ENCODE measurements at regions not wholly inside any gene's neighbourhood (a gene's known extent, or its start where the extent isn't known, plus 50 kb on each side); places are given as distances from the start of the nearest gene placed in this dataset.
"Not testable (repeated sequence)": the region's sequence is repeated elsewhere in the genome, so short reads cannot be mapped to it uniquely, and the experiment has no call there.

DNA sequence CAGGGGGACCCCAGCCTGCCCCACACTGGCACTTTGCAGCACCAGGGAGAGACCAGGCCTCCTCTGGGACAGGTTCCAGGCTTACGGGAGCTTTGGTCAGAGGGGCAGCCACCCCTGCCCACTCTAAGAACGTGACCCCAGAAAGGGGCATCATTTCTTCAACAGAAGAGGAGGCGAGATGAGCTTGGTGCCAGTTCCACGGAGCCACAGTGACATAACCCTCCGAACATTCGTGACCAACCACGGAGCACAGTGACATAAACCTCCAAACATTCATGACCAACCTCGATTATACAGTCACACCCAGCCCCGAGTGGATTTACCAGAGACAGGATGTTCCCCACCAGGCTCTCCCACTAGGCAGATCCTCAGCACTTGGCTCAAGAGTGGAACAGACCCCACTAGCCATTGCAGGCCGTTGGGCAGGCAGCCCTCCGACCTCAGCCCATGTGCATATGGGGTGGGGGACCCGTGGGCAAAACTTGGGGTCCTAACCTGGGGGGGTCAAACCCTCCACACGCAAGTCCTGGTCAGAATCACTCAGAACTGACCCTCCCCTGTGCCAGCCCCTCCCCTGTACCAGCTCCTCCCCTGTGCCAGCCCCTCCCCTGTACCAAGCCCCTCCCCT is 112.9 kb downstream of the METRNL start:
- DNase-seq (ENCODE audit: low spot score) = no peak

DNA sequence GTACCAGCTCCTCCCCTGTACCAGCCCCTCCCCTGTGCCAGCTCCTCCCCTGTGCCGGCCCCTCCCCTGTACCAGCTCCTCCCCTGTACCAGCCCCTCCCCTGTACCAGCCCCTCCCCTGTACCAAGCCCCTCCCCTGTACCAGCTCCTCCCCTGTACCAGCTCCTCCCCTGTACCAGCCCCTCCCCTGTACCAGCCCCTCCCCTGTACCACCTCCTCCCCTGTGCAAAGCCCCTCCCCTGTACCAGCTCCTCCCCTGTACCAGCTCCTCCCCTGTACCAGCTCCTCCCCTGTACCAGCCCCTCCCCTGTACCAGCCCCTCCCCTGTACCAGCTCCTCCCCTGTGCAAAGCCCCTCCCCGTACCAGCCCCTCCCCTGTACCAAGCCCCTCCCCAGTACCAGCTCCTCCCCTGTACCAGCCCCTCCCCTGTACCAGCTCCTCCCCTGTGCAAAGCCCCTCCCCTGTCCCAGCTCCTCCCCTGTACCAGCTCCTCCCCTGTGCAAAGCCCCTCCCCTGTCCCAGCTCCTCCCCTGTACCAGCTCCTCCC is 113.5 kb downstream of the METRNL start:
- DNase-seq (ENCODE audit: low spot score) = not testable (repeated sequence)

DNA sequence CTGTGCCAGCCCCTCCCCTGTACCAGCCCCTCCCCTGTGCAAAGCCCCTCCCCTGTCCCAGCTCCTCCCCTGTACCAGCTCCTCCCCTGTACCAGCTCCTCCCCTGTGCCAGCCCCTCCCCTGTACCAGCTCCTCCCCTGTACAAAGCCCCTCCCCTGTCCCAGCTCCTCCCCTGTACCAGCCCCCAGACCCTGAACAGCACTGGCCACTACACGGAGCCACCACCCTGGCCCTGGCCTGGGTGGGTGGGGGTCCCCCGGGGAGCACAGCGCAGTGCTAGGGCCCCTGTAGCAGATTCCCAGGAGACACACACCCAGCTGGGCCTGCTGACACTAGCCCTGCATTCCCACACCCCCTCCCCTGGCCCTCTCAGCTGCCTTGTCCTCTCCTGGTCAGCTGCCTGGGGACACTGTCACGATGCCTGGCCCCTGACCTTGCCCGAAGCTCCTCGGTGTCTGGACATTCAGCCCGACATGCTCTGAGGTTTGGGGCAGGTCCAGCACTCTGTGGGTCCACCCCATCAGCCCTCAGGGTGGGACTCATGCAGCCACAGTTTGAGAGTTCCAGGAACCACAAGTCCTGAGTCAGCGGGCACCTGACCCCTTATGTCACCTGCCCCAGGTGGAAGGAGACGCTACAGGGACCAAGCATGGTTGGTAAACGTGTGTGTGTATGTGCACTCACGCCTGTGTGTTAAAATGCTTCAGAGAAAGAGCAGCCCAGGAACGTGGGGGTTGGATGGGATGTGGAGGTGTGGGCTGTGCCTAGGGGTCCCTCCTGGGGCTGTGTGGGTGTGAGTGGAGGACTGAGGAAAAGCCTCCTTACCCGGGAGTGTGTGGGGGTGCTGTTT is 114.2 kb downstream of the METRNL start:
- no peak for DNase-seq (ENCODE audit: low spot score)

DNA sequence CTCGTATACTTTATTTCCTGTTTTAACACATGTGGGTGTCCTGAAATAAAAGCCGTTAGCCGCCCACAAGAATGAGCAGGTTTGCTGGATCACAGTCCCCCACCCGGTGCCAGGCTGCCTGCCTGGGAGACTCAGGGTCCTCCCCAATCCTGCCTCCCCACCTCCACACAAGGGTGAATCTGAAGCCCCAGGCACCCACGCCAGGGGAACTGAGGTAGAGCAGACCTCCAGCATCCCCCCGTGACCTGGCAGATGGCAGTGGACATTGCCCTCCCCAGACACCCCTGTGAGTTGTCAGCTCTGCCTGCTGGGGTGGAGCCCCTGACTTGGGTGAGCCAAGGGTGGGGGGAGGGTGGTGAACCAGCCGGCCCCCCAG is 114.8 kb downstream of the METRNL start:
- no peak for DNase-seq (ENCODE audit: low spot score)

DNA sequence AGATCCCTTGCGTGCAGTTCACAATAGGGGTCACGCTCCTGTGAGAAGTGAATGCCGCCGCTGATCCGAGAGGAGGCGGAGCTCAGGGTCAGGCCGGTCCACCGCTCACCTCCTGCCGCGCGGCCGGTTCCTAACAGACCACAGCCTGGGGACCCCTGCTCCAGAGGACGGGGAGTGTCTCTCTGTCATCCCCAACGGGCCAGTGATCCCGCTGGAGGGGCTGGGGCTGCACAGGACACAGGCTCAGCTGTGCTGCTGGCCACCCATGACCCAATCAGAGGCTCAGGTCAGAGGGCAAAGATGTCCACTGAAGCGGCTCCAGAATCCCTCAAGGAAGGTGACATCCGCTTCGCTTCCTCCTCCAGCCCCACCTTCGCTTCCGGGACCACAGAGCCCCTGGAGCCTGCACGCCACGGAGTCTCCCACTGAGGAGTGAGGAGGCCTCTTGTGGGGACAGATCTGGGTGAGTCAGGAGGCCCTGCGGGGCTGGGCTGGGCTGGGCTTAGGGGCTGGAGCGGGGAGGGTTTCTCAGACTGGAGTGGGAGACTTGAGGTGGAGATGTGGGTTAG is 115.4 kb downstream of the METRNL start:
- no peak for DNase-seq (ENCODE audit: low spot score)

DNA sequence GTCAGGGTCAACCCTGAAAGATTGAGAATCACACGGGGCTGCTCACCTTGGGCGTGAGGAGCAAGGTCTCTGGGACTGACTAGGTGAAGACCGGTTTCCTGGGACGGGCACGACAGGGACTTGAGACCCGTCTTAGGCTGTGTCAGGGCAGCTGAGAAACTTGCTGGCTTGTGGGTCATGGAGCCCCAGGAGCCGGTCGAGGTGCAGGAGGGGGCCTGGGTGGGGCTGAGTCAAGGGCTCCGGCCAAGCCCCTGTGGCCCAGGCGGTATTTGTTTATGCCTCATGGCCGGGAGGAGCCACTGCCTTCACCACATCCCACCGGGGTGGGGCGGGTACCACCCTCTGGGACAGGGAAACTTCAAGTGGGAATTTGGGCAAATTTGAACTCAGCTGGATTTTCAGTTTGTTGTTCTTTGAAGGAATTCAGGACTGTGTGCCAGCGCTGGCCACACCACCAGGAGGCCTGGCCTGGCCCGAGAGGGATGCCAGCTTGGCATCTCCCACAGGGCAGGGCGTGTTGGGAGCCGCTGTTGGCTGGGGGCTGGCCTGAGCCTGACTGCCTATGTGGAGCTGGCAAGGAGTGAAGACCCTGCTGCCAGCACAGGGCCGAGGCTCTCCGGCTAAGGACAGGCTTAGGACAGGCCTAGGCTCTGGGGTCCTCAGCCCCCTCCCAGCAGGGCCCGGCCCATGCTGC is 116.1 kb downstream of the METRNL start:
- DNase-seq (ENCODE audit: low spot score) = no peak

DNA sequence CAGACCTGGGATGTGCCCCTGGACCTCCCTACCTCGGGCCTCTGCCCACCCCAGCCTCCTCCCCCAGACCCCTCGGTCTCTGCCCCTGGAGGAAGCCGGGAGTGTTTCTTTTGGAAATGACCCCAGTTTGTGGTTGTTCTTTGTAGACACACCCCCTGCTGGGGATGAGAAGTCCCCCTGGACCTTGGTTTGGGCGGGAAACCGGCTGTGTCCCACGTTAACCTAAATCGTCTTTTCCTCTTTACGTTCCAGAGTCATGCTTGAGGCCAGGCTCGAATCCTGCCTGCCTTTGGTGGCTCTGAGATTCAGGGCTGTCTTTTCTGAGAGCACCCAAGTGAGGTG is 116.6 kb downstream of the METRNL start:
- DNase-seq (ENCODE audit: low spot score) = no peak

DNA sequence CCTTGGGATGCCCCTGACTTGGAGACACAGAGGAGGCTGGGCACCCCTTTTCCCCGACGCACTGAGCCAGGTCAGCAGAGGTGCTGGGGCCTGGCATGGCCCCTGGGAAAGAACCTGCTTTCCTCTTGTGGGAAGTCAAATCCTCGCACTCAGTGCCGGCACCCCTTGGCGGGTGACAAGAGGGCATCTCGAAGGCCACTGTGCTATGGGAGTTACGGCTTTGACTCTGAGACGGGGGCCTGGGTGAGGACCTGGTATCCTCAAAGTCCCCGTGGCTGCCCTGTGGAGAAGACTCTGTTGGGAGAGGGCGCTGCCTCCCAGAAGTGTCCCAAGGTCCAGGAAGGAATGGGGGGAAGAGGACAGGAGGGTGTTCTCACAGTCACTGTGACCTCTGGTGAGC is 117.0 kb downstream of the METRNL start:
- DNase-seq (ENCODE audit: low spot score) = no peak

DNA sequence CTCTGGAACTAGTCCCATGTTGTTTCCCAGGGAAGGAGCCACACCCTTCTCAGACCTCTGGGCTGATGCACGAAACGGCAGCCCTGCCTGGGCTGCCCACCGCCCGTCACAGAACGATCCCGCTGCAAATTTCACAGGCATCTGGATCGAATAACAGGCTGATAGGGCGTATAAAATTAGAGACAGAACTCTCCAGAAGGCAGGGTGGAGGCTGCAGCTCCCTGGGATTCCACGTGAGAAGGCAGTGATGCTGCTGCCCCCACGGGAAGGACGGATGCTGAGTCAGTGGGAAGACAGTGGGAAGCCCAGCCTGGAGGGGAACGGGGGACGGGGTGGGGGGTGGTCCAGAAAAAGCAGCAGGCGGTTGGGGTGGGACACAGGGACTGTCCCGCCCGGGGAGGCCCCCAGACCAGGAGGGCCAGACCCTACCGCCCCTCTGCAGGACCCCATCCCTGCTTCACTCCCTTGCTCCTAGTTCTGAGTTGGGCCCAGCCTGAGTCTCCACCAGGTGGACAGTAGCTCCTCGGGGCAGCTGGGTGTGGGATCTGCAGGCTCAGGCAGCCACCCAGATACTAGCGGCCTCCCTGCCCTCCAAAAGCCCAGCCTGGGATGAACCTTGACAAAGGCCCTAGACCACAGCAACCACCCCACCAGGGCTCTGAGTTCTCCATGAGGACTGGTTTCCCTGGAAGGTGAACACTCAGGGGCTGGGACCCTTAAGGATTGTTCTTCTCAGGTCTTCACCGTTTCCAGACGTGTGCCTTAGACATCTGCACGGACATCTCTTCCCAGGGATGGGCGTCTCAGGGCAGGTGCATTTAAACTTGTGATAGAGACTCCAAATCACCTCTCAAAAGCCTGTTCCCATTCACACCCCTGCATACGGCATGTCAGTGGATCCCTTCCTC is 117.8 kb downstream of the METRNL start:
- no peak for DNase-seq (ENCODE audit: low spot score)

DNA sequence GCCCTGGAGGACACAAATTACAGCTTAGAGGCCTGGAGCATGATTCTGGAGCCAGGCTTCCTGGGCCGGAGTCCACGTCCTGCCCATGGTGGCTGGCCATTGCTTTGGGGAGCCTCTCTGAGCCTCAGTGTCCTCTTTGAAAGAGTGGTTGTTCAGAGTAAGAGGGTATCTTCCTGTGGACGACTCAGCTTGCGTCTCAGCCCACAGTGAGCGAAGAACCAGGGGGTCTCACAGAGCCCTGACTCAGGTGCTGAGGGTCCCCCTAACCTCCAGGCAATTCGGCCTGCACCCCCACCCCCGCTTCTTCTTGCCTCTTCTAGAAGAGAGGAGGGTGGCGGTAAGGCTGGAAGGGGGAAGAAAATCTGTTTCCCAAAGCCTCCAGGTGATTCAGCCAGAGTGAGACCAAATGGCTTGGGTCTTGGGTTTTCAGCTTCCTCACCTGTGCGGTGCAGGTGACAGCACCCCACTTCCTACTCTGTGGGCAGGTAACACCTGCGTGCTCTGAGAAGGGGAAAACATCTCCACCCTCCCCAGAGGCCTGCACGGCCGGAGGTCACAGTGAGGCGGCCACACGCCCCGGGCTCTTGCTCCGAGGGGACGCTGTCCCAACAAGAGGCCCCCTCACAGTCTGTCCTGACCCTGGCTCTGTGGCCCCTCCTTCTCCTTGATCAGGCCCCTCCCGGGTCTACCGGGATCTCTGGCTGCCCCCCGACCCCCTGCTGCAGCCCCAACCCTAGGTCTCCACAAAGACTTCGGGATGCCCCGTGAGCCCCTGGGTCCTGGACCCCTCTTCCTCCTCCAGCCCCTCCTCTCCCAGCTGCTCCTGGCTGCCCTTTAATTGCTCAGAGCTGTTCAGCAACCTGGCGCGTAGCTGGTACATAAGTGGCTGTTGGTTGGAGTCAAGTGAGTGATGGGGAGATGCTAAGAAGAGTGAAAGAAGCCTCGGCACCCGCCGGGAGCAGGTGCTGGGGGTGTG is 119.2 kb downstream of the METRNL start:
- peak; percentile 44 for DNase-seq (ENCODE audit: low spot score)

DNA sequence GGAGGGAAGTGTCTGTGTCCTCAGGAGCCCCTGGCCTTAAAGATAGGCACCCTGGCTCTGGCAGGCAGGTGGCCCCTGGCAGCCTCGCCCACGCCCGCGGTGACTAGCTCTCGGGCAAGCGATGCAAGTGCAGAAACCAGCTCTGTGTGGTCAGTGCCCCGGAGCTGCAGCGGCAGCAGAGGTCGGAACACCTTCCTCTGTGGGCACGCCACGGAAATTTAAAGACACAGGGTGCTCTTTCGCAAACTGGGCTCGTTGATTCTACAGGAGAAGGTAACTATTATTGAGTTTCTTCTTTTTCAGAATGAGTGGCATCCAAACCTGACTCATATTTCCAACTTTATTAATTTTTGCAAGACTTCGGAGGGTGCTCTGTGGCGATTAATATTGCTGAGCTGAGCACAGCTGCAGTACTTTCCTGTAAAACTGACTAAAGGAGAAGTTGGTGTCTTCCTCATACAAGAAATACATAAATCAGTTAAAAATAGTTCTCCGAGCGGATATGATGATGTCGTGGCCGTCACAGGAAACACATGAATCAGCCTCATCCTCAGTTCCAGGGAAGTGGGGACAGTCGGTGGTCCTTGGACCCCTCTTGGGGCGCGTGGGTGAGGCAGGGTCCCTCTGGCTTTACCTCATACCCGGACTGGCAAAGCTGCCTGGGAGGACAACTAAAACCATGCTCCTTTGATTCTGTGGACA is 120.2 kb downstream of the METRNL start:
- DNase-seq (ENCODE audit: low spot score) = peak; percentile 53

DNA sequence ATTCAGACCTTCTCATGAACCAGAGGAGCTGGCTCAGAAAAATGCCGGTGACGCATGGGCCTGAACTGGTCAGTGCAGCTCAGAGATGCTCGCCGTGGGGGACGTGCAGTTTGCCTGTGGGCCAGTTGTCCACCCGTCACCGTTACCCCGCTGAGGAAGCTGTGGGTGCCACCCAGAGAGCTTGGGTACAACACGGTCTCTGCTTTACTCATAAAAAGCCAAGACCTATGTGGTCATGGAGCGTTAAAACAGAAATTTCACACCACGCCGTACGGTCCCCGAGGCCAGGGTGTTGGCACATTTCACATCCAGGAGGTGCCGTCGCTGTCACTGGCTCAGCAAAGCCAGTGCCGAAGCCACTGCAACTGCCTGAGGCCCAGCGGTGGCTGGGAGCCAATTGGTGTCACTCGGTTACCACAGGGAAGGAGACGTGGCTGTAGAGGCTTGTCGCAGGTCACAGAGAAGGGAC is 120.9 kb downstream of the METRNL start:
- DNase-seq (ENCODE audit: low spot score) = no peak

DNA sequence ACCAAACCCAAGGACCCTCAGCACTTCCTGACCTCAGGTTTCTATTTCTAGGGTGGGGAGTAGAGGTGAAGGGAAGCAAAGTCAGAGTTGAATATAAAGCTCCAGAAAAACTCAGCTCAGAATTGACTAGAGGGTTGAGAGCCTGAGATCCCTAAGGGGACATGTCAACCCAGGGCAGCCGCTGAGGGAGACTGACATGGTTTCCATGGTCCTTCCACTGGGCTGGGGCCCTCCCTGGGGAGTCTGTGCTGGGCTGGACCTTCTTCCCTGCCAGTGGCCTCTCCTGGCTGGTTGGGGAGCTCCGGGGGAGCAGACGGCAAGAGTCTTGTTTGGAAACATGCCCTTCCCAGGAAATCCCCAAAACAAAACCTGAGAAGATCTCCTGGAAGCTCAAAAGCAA is 121.3 kb downstream of the METRNL start:
- no peak for DNase-seq (ENCODE audit: low spot score)

DNA sequence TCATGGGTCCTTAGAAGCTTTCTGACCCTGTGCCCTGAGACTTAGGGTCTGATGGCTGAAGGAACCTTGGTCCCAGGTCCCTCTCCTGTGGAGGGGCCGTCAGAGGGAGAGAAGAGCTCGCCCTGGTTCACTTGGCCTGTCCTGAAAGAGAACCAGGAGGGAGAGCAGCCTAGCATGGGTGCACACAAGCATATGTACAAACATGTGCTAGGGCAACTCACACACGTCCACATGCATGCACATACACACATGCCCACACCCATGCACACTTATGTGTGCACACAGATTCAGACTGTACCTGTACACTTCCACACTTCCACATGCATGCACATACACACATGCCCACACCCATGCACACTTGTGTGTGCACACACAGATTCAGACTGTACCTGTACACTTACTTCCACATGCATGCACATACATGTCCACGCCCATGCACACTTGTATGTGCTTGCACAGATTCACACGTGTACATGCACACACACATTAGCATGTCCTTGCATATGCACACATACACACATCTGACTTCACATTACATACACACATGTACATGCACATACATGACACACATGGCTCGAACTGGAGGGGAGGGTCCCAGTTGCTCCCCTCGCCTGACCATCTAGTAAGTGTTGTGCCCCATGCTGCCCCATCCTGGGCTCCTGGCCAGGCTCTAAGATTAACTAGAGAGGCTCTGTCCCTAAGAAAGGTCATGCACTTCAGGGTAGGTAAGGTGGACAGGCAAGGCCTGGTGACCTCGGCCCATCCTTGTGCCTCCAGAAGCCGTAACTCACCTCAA is 122.0 kb downstream of the METRNL start:
- DNase-seq (ENCODE audit: low spot score) = no peak

DNA sequence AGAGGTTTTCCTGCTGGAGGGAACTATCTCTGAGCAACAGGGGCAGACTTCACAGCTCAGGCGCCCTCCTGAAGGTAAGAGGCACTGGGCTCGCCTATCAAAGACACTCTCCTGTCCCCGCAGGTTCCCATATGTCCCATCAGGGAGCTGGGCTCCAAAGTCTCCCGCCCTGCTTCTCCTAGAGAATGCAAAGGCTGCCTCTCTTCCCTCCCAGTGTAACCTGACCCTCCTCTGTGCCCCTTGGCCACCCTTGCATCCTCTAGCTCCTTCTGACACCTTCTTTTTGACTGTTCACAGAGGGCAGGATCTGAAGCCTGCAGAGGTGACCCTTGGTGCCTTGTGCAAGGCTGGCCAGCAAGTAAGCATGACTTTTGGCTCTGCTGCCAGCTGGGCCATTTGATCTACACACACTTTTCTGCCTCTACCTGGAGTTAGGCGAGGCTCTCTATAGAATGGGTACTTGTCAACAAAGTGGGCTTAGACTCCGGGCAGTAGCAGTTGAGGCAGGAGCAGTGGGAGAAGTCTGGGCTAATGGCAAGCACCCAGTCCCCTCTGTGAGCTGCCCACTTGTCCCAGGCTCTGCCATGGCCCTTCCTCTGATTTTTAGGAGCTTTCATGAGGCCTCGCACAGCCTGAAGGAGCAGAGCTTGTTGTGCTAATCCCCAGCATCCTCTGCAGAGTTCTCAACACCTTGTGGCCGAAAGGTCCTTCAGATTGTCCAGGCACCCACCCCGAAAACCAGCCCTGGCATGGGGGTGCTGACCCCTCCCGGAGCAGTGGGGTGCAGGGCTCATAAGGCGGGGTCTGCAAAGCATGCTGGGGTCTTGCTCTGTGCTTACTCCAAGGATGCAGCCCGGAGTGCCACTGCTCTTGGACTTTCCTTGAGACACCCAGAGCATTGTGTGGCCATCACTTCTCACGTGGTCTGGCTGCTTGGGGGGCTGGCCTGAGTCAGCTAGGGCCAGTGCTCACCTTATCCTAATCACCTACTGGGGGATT is 122.9 kb downstream of the METRNL start:
- DNase-seq (ENCODE audit: low spot score) = no peak

DNA sequence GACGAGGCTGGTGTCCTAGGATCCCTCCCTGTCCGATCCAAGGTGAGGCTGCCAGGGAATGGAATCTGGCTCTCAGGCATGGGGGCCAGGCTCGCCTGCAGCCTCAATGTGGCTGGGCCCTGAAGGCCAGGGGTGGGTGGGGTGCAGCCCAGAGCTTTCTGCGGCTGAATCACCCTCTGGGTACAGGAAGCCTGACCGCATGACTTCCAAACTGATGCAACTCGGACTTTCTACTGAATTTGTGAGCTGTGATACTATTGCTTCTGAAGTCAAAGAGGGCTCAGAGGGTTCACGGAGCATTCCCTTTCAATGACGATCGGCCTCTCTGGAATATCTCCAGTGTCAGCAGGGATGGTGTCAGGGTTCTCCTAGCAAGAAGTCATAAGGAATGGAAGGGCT is 123.7 kb downstream of the METRNL start:
- DNase-seq (ENCODE audit: low spot score) = no peak

DNA sequence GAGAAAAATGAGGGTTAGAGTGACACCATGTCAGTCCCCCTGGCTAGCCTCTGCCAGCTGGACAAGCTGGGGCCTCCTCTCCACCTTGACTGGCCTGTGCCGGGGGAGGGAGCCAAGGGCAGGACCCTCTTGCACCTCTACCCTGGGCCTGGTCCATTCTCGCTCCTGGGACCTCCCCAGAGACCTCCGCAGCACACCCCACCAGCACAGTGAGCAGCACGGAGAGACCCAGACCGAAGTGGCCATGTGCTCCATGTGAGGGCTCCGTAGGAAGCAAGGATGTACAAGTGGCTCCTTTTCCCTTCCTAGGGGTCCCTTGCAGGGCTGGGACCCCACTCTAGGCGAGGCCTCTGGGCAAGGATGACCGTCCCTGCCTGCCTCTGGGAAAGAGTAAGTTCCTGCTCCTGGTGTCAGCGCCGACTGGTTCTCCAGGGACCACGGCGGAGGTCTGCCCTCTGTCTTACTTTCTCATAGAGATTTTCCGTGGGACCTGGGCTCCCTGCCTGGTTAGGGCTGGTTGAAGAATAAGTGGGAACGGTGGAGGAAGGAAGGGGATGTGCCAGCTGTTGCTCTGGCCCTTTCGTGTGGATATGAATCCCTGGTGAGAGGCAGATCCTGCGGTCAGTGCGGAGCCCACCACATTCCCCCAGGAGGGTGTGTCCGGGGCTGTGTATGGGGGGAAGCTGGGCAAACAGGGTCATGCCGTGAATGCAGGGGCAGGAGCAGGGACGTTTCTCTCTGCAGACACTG is 124.2 kb downstream of the METRNL start:
- DNase-seq (ENCODE audit: low spot score) = no peak
